ENCODE measurements at regions not wholly inside any gene's neighbourhood (a gene's known extent, or its start where the extent isn't known, plus 50 kb on each side); places are given as distances from the start of the nearest gene placed in this dataset.
"Not testable (repeated sequence)": the region's sequence is repeated elsewhere in the genome, so short reads cannot be mapped to it uniquely, and the experiment has no call there.

GRCh38 chr2:234553223-234553622, 56.3 kb upstream of the ARL4C start:
- DNase-seq = not testable (repeated sequence)

DNA sequence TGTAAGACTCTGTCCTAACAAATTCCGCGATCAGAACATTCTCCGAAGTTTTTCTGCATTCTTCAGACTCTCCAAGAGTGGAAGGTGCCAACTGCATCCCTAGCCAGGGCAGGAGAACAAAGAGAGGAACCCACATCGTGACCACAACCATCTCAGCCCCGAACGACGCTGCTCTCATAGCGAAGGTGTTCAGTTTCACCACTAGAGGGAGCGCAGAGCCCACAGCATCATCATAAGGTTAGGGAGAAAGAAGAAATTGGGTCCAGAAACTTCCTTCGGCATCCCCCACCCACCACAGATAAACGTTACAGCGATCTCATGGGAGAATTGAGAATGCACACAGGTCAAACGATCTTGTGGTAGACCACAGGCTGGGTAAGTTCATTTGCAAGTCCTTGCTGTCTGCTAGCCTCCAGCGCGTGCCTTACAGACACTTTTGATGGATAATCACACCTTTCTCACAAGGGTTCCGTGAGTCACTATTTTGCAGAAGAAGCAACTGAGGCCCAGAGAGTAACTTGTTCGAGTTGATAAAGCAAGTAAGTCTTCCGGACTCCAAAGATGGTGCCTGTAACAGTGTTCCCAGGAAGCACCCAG, 53.7 kb upstream of the ARL4C start:
- DNase-seq = peak; percentile 57 to 73

DNA sequence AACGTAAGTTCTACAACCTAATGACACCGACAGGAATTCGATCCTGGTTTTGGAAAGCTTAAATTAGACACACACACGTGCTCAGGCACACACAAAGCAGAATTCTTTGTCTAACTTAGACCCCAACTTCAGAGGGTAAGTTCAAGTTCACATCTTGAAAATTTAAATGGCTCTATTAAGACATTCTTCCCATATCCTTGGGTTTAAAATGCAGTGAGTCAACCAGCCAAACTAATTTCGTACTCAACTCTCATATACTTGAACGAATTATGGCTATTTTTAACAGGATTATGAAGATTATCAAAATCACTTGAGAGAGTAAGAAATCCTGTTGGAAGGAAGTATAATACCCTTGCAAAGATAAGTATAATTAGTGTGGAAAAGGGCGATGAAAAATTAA, 53.2 kb upstream of the ARL4C start:
- DNase-seq = no peak

DNA sequence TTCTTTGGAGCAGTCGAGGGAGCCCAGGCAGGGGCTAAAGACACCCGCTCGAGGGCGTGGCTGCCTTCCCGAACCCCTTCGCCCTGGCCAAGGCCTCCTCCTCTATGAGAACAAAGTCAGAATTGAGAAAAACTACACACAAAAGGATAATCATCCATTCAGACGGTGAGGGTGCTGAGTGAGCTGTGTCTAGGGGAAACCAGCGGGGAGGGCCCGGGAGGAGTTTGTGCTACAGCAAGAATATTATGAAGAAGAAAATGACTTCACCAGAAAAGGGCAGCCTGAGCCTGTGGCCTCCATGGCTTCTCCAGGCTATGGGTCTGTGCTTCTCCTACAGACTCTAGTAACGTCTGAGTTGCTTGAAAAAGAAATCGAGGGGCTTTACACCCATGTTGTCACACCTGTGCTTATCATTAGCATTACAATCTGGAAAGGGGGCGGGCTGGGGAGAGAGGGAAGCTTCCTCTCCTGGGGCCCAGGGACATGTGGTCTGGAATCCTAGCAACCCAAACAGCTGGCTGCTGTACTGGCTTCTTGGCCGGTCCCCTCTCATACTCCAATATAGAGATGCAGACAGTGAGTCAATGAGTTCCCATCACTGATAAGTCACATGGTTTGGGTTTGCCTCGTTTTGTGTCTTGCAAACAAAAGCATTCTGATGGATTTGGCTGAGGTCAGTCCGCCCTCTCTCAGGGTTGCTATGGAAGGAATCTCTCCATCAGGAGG, 52.0 kb upstream of the ARL4C start:
- DNase-seq = no peak

DNA sequence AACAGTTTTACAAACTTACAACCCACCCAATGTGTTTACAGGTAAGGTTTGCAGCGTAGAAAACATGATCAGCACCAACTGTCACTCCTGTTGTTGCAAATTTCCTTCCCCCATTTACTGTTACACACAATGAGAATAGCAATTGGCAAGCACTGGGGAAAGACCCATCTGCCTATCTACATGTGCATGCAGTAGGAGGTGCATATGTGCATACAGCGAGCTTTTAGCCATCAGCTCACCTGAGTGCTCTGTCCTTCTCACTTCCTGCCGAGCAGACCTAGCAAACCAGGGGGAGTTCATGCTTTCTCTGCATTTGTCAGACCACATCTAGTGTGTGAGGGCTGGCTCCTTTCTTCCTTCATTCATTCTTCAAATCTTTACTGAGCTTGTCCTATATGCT, 49.9 kb upstream of the ARL4C start:
- no peak for DNase-seq
